IPS-18c (cell line): ENCODE measurements at regions not wholly inside any gene's neighbourhood (a gene's known extent, or its start where the extent isn't known, plus 50 kb on each side); places are given as distances from the start of the nearest gene placed in this dataset.

Experiments used
- H3K4me3 ChIP-seq: 2 replicates; pipeline ENCODE4 v1.7.0; 2013; ENCODE audit warnings: low read depth, mild to moderate bottlenecking, low read length, moderate library complexity; ENCODE audit not compliant: insufficient read depth
- H3K9me3 ChIP-seq: one replicate; pipeline ENCODE4 v1.6.1; 2013; ENCODE audit warnings: mild to moderate bottlenecking, low read length, moderate library complexity; ENCODE audit not compliant: control insufficient read depth, insufficient read depth

DNA sequence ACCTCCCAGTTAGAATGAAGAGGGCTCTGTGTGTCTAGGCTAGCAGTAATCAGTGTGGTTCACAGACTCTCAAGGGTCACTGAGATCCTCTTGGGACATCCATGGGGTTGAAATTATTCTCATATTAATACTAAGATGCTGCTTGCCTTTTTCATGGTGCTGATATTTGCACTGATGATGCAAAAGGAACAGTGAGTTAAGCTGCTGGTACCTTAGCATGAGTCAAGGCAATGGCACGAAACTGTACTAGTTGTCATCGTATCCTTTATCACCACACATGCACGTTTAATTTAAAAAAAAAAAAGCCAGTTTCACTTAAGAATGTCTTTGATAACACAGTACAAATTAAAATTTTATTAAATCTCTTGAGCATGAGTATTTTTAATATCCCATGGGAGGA lies 151.9 kb upstream of the TANK start:
- no peak overlapping the region for H3K4me3 ChIP-seq
- no peaks in the 10 kb centered on the region for H3K9me3 ChIP-seq

GRCh38 chr2:161010503-161011015 lies 149.7 kb upstream of the TANK start:
- no peaks in the 10 kb centered on the region for H3K9me3 ChIP-seq
- no peak overlapping the region for H3K4me3 ChIP-seq

DNA sequence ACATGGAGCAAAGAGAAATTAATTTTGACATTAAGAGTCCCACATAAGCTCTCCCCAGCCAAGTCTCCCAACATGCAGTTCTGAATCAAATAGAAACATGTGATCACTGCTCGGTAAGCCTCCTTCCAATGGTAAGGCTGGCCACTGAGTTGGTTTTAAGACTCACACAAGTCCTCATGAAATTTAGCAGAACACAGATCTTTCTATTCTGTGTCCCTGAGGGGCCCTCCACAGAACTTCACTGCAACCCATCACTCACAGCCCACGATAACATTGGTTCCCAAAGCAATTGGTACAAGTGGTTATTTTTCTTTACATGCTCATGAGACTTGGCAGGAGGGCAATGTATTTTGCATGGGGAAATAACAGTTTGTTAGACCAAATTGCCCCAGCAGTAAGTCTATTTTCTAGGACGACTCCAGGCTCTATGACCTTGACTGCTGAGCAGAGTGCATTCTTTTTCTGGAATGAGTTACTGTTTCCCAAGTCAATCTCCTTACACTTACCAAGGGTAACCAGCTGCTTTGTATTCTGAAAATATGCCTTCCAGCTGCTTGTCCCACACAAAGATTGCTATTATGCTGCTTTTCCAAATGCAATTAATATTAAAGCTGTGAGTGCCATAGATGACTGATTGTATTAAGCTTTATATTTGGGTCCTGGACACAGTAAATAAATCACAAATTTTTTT lies 142.3 kb upstream of the TANK start:
- Histone ChIP-seq H3K4me3 (no peak overlapping the region), H3K9me3 (no peaks in the 10 kb centered on the region)

DNA sequence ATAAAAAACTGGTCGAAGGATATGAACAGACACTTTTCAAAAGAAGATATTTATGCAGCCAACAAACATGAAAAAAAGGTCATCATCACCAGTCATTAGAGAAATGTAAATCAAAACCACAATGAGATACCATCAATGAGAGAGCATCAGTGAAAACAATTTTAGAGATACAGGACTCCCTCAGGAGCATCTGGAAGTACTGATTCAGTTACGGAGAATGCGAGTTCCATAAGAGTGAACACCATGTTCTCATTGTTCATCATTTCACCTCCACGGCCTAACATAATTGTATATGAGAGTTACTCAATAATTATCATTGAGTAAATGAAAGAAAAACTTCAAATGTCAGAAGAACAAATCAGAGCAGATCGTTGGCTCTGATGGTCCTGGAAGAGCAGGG lies 140.9 kb upstream of the TANK start:
- no peaks in the 10 kb centered on the region for H3K9me3 ChIP-seq
- no peak overlapping the region for H3K4me3 ChIP-seq

DNA sequence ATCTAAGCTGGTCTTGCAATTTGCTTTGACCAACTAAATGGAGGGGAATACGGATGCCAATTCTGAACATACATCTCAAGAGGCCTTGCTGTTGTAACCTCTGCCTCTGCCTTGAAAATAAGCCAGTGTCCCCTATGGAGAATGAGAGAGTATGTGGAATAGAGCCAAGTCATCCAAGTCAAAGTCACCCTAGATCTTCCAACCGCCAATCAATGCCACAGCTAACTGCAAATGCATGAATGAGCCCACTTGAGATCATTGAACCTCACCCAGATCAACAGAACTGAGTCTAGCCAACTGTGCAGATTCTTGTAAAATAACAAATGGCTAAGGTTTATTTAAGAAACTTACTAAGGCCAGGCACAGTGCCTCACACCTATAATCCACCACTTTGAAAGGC lies 139.8 kb upstream of the TANK start:
- Histone ChIP-seq H3K9me3 (no peaks in the 10 kb centered on the region), H3K4me3 (no peak overlapping the region)

DNA sequence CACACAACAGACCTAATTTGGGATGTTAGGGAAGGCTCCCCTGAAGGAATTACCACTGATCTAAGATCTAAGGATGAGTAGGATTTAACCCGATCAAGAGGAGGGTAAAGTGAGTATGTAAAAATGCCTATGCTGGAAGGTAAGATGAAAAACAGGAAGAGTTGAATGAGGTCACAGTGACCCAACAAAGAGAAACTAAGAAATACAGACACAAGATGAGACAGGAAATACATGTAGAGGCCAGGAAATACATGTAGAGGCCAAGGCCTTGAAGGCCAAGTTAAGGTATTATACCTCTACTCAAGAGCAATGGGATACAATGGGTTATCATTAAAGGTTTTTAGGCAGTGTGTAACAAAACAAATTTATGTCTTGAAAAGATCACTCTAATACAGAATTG lies 131.6 kb upstream of the TANK start:
- H3K9me3 ChIP-seq, result no peaks in the 10 kb centered on the region

GRCh38 chr2:161029321-161029720 lies 130.9 kb upstream of the TANK start:
- Histone ChIP-seq H3K9me3 (no peaks in the 10 kb centered on the region), H3K4me3 (no peak overlapping the region)

More for the DNA sequence above, 131.6 kb upstream of the TANK start:
- H3K4me3 ChIP-seq, result no peak overlapping the region

DNA sequence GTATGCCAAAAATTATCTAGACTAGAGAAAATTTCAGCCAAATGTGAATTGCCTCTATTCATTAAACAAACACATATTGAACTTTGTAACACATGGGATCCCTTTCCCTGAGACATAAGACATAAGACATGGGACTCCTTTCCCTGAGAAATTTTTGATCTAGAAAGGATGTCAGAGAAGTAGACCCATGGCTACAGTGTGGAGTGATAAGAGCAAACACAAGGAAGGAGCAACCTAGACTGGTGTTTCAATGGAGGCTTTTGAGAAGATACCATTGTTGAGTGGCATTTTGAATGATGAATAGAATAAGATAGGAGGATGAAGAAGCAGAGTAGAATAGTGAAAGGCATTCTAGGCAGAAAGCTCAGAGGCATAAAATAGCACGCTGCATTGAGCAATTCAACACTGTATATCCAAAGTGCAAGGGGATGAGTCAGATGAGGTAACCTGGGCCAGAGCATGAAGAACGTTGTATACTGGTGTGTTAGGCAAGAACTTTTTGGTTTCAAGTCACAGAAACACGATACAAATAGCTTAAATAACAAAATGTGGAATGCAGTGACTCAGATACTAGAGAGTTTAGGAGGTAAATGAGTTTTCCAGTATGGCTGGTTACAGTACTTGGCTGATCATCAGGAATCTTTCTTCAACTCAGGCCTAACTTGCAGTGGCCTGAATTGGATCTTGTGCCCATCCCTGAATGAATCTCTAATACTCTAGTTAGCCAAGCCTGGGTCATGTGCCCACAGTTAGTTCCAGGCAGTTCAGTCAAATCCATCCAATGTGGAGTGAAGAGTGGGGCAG lies 129.8 kb upstream of the TANK start:
- H3K4me3 ChIP-seq, result no peak overlapping the region
- no peaks in the 10 kb centered on the region for H3K9me3 ChIP-seq

DNA sequence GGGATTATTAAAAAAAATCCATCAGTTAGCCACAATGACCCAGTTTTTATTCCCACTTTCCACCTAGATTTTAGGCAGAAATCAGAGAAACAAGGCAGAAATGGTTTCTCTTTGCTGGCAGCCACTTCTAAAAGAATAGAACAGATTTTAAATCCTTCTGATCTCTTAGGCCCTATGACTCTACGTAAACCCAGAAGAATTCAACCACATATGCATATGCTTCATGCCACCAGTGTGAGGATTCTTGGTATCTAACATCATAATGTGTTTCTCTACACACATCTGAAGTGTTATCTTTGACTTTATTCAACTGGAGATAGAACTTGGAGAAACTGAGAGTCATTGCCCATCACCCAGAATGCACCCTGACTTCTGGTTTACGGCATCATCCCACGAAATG lies 128.7 kb upstream of the TANK start:
- Histone ChIP-seq H3K9me3 (no peaks in the 10 kb centered on the region), H3K4me3 (no peak overlapping the region)

DNA sequence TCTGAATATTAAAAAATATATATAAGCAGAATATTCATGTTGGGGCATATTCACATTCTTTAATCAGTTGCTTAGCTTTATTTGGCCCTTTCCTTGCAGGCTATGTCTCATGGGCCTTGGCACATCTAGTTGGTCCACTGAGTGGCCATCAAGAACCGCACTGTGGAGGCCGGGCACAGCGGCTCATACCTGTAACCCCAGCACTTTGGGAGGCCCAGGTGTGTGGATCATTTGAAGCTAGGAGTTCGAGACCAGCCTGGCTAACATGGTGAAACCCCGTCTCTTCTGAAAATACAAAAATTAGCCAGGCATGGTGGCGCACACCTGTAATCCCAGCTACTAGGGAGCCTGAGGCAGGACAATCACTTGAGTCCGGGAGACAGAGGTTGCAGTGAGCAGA lies 127.6 kb upstream of the TANK start:
- Histone ChIP-seq H3K9me3 (no peaks in the 10 kb centered on the region), H3K4me3 (no peak overlapping the region)

DNA sequence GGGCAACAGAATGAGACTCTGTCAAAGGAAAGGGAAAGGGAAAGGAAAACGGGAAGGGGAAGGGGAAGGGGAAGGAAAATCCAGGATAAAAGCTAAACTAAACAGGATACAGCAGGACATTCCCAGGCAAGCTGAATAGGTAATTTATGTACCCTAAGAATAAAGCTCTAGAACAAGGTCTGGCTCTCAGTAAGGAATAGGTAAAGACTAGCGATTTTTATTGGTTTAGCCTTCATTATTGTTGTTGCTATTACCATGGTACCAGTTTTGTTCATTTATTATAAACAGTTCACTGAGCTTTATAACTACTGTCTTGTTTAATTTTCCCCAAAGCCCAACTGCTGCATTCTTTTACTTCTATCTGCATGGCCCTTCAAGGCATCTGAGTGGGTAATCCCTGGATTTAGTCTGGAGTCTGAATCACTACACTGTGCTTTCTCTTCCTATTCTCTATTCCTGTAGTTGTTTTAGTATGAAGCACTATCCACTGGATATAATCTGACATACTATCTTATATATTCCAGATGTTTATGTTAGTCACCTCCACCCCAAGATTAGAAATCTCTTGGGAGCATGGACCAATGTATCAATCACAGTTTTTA lies 127.1 kb upstream of the TANK start:
- H3K9me3 ChIP-seq, result no peaks in the 10 kb centered on the region

DNA sequence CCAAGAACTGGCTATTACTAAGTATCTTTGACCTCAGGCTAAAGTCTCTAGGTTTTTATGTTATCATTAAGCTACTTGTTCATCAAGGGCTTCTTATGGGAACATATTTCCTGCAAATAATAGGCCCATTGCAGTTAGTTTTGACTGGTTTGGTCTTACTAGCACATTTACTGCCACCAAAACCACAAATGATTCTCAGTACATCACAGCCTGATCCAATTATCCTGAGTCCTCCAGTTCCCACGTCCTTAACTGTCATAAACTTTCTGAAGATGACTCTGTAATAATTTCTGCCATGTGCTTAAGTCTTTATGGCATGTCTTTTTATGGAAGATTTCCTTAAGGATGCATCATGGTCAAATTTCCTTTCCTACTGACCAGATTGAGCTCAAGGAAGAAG lies 123.3 kb upstream of the TANK start:
- Histone ChIP-seq H3K4me3 (no peak overlapping the region), H3K9me3 (no peaks in the 10 kb centered on the region)

More for the DNA sequence above, 127.1 kb upstream of the TANK start:
- H3K4me3 ChIP-seq, result no peak overlapping the region

- no peak overlapping the region for H3K4me3 ChIP-seq
- H3K9me3 ChIP-seq, result no peaks in the 10 kb centered on the region
Measured at GRCh38 chr2:161039071-161039470, 121.2 kb upstream of the TANK start.

DNA sequence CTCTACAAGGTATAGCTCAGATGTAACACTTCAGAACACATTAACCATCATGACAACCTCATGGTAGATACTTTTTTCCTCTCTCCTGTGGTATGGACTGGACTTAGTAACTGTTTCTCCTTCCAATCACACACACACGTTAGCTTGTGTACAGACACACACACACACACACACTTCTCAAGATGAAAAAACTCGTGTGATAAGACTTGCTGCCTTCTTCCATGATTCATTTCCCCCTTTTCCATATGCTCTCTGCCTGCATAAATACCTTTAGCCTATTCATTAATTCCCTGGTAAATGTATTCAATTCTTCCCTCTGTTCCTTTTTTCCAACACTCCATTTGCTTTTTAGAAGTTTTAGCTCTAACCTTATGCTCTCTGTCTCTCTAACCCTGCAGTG lies 118.9 kb upstream of the TANK start:
- no peak overlapping the region for H3K4me3 ChIP-seq
- H3K9me3 ChIP-seq, result no peaks in the 10 kb centered on the region

GRCh38 chr2:161042990-161043625 lies 117.1 kb upstream of the TANK start:
- no peaks in the 10 kb centered on the region for H3K9me3 ChIP-seq
- no peak overlapping the region for H3K4me3 ChIP-seq

DNA sequence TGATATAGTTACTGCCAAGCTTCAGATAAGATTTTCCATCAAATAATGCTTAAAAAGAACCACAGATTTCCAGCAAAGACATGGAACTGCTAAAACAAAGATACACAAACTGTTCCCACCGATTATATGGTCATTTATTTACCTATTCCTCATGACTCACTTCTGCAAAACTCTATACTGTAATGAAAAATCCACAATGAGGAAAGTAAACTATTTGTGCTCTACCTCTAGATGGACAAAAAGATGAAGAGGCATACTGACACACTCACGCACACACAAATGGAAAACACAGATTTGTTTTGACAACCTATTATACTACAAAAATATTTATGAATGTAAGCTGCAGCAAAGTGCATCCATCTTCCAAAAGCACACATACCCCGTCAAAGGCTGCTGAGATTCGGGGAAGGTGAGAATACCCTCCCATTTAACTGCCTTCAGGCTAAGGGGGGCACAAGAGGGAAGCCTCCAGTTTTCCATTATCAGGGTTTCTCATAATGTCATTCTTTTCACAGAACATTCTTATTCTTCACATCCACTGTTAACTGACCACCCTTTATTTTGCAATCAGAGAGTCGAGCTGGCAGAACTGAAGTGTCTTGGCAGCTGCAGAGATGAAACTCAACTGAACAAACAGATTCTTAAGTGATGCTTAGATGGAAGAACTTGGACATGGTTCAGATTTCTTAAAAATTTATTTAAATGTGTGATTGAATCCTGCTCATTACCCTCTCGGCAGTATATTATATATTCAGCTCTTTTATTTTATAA lies 115.9 kb upstream of the TANK start:
- H3K4me3 ChIP-seq, result no peak overlapping the region
- no peaks in the 10 kb centered on the region for H3K9me3 ChIP-seq

DNA sequence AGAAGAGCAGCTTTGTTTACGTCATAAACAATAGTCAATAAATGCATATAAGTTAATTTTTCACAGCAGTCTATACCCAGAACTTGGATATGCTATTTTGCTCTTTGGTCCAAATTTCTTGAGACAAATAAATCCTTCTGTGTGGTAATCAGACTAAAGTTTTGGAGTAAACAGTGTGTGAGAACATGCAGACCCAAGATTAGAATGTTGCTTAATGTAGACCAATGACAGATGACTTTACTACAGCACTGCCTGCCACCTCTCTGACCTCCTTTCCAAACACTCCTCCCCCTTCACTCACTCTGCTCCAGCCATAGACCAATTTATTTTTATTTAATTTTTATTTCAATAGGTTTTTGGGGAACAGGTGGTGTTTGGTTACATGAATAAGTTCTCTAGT lies 115.3 kb upstream of the TANK start:
- no peak overlapping the region for H3K4me3 ChIP-seq
- no peaks in the 10 kb centered on the region for H3K9me3 ChIP-seq
